Mesenchymal stem cell (in vitro differentiated cells and primary cell): ENCODE measurements at regions not wholly inside any gene's neighbourhood (a gene's known extent, or its start where the extent isn't known, plus 50 kb on each side); places are given as distances from the start of the nearest gene placed in this dataset.

Experiments used
- DNase-seq: peaks from one replicate; pipeline ENCODE4 v3.0.0-alpha.2; 2013
- H2AFZ ChIP-seq: one replicate; pipeline ENCODE4 v1.6.1; 2013; ENCODE audit warnings: low read depth, mild to moderate bottlenecking, control low read depth, inconsistent platforms, low read length, moderate library complexity
- H2AK5ac ChIP-seq: 2 replicates; pipeline ENCODE4 v1.6.1; 2013; ENCODE audit warnings: low read length, moderate library complexity, mild to moderate bottlenecking, inconsistent platforms; ENCODE audit not compliant: severe bottlenecking
- H2BK120ac ChIP-seq: one replicate; pipeline ENCODE4 v1.6.1; 2013; ENCODE audit warnings: low read depth, mild to moderate bottlenecking, inconsistent platforms, low read length, moderate library complexity
- H2BK12ac ChIP-seq, 2 experiments: one replicate each; pipeline ENCODE4 v1.6.1; 2013; ENCODE audit warnings: inconsistent platforms in 2 of 2, low read length in 2 of 2, mild to moderate bottlenecking in 2 of 2, moderate library complexity in 2 of 2, control low read depth in 1 of 2
- H2BK15ac ChIP-seq: one replicate; pipeline ENCODE4 v1.6.1; 2013; ENCODE audit warnings: mild to moderate bottlenecking, low read depth, inconsistent platforms; ENCODE audit not compliant: poor library complexity, severe bottlenecking
- H2BK5ac ChIP-seq: 2 replicates; pipeline ENCODE4 v1.6.1; 2013; ENCODE audit warnings: low read depth, mild to moderate bottlenecking, low read length, control low read depth, inconsistent platforms; ENCODE audit not compliant: poor library complexity, severe bottlenecking
- H3K14ac ChIP-seq, 2 experiments: one replicate each; pipeline ENCODE4 v1.6.1; 2013; ENCODE audit warnings: inconsistent platforms in 2 of 2, low read length in 2 of 2, control low read depth in 1 of 2, mild to moderate bottlenecking in 1 of 2, moderate library complexity in 1 of 2
- H3K18ac ChIP-seq, 2 experiments: one replicate each; pipeline ENCODE4 v1.6.1; 2013; ENCODE audit warnings: inconsistent platforms in 2 of 2, low read length in 2 of 2, control low read depth in 1 of 2, low read depth in 1 of 2, mild to moderate bottlenecking in 1 of 2
- H3K23ac ChIP-seq, 2 experiments: one replicate each; pipeline ENCODE4 v1.6.1; 2013; ENCODE audit warnings: inconsistent platforms in 2 of 2, low read length in 2 of 2, mild to moderate bottlenecking in 2 of 2, moderate library complexity in 2 of 2, control low read depth in 1 of 2
- H3K27ac ChIP-seq: 2 replicates; pipeline ENCODE4 v1.5.1; 2013; ENCODE audit warnings: mild to moderate bottlenecking, moderate library complexity, low read length, control low read depth, inconsistent platforms; ENCODE audit not compliant: poor library complexity, severe bottlenecking
- H3K27me3 ChIP-seq, 2 experiments: 2 replicates each; pipeline versions ENCODE4 v1.6.1 to v1.7.0; 2013; ENCODE audit warnings: low read length in 2 of 2, mild to moderate bottlenecking in 2 of 2, moderate library complexity in 2 of 2, control low read depth in 1 of 2, inconsistent platforms in 1 of 2; ENCODE audit not compliant: control insufficient read depth in 1 of 2, insufficient read depth in 1 of 2
- H3K36me3 ChIP-seq, 2 experiments: 2 replicates each; pipeline versions ENCODE4 v1.6.1 to v1.7.0; 2013; ENCODE audit warnings: low read length in 2 of 2, control low read depth in 1 of 2, inconsistent platforms in 1 of 2, low read depth in 1 of 2, mild to moderate bottlenecking in 1 of 2; ENCODE audit not compliant: insufficient read depth in 2 of 2, control insufficient read depth in 1 of 2
- H3K4ac ChIP-seq, 2 experiments: one replicate each; pipeline ENCODE4 v1.6.1; 2013; ENCODE audit warnings: inconsistent platforms in 2 of 2, low read length in 2 of 2, mild to moderate bottlenecking in 2 of 2, moderate library complexity in 2 of 2, control low read depth in 1 of 2, low read depth in 1 of 2
- H3K4me1 ChIP-seq: 2 replicates; pipeline ENCODE4 v1.6.1; 2013; ENCODE audit warnings: low read depth, low read length, control low read depth; ENCODE audit not compliant: control insufficient read depth, insufficient read depth
- H3K4me2 ChIP-seq: 2 replicates; pipeline ENCODE4 v1.6.1; 2013; ENCODE audit warnings: low read length, mild to moderate bottlenecking, inconsistent platforms; ENCODE audit not compliant: poor library complexity, severe bottlenecking
- H3K4me3 ChIP-seq, 2 experiments: 2 replicates each; pipeline versions ENCODE4 v1.5.1 to v1.7.0; 2013; ENCODE audit warnings: low read length in 2 of 2, mild to moderate bottlenecking in 2 of 2, control low read depth in 1 of 2, low read depth in 1 of 2; ENCODE audit not compliant: insufficient read depth in 1 of 2
- H3K79me1 ChIP-seq: replicated peaks from 2 replicates; pipeline ENCODE4 v1.6.1; 2013; ENCODE audit warnings: mild to moderate bottlenecking, control low read depth, low read length, inconsistent platforms; ENCODE audit not compliant: poor library complexity, severe bottlenecking
- H3K9ac ChIP-seq: 2 replicates; pipeline ENCODE4 v1.7.0; 2013; ENCODE audit warnings: mild to moderate bottlenecking, low read length, moderate library complexity
- H3K9me3 ChIP-seq: 2 replicates; pipeline ENCODE4 v1.7.0; 2013; ENCODE audit warnings: mild to moderate bottlenecking, low read length; ENCODE audit not compliant: control insufficient read depth
- H4K8ac ChIP-seq: one replicate; pipeline ENCODE4 v1.6.1; 2013; ENCODE audit warnings: inconsistent platforms, mild to moderate bottlenecking, low read length, moderate library complexity
- H4K91ac ChIP-seq: one replicate; pipeline ENCODE4 v1.6.1; 2013; ENCODE audit warnings: mild to moderate bottlenecking, low read length, inconsistent platforms
- WGBS: methylation state at CpG from one replicate; pipeline ENCODE4 v1.1.7; 2013; ENCODE audit warnings: mixed read lengths; 5-methylcytosine and 5-hydroxymethylcytosine counted together

- Histone ChIP-seq H3K23ac (no peak overlapping the region), H3K27ac (no peak overlapping the region), H3K4me3 (no peak overlapping the region), H3K4me2 (no peak overlapping the region), H4K8ac (no peak overlapping the region), H3K79me1 (no peaks in the 10 kb centered on the region), H3K4ac (no peak overlapping the region), H2BK5ac (no peak overlapping the region), H3K9ac (no peak overlapping the region), H2AK5ac (no peak overlapping the region), H2BK15ac (no peak overlapping the region), H3K18ac (no peak overlapping the region), H2BK120ac (no peak overlapping the region), H3K14ac (no peak overlapping the region), H3K27me3 (peaks cover 15 to 23% of the 10 kb centered on the region in 2 experiments), H2AFZ (no peak overlapping the region), H3K36me3 (no peaks in the 10 kb centered on the region), H3K9me3 (peaks cover 14% of the 10 kb centered on the region), H3K4me1 (peaks cover 3% of the 10 kb centered on the region), H2BK12ac (no peak overlapping the region), H4K91ac (no peak overlapping the region)
- DNase-seq, result no peak
- 30% methylated on average over 3 of the region's 3 CpGs for WGBS
These were observed 241.6 kb downstream of the HRH4 start for GRCh38 chr18:24702001-24702515.

- no peak overlapping the region for H2BK15ac ChIP-seq
- H3K23ac ChIP-seq, result no peak overlapping the region
- no peak overlapping the region for H4K91ac ChIP-seq
- no peak overlapping the region for H2AFZ ChIP-seq
- 84% methylated on average over 1 of the region's 1 CpG for WGBS
- no peak overlapping the region for H2BK12ac ChIP-seq
- H4K8ac ChIP-seq, result no peak overlapping the region
- H3K4ac ChIP-seq, result no peak overlapping the region
- H3K36me3 ChIP-seq, result no peaks in the 10 kb centered on the region
- H3K79me1 ChIP-seq, result no peaks in the 10 kb centered on the region
- H3K27ac ChIP-seq, result no peak overlapping the region
- no peak overlapping the region for H3K4me3 ChIP-seq
- no peak overlapping the region for H2BK5ac ChIP-seq
- no peak overlapping the region for H2BK120ac ChIP-seq
- H3K9me3 ChIP-seq, result peaks cover 14% of the 10 kb centered on the region
- no peak overlapping the region for H3K4me2 ChIP-seq
- no peak overlapping the region for H3K18ac ChIP-seq
- no peak overlapping the region for H3K14ac ChIP-seq
- no peak for DNase-seq
- peaks cover 15 to 20% of the 10 kb centered on the region in 2 experiments for H3K27me3 ChIP-seq
- H3K9ac ChIP-seq, result no peak overlapping the region
- peaks cover 3% of the 10 kb centered on the region for H3K4me1 ChIP-seq
- no peak overlapping the region for H2AK5ac ChIP-seq
These were observed 242.9 kb downstream of the HRH4 start for GRCh38 chr18:24703316-24703715.

- Histone ChIP-seq H4K8ac (no peak overlapping the region), H3K9me3 (peaks cover 14% of the 10 kb centered on the region), H2AFZ (no peak overlapping the region), H2AK5ac (no peak overlapping the region), H3K4me3 (no peak overlapping the region), H3K4me2 (no peak overlapping the region), H3K9ac (no peak overlapping the region), H4K91ac (no peak overlapping the region), H3K18ac (no peak overlapping the region), H3K79me1 (no peaks in the 10 kb centered on the region), H3K27ac (no peak overlapping the region), H3K14ac (no peak overlapping the region), H3K23ac (no peak overlapping the region), H2BK120ac (no peak overlapping the region), H3K27me3 (peaks cover 10 to 13% of the 10 kb centered on the region in 2 experiments), H2BK5ac (no peak overlapping the region), H3K4ac (no peak overlapping the region), H2BK15ac (no peak overlapping the region), H2BK12ac (no peak overlapping the region), H3K4me1 (peaks cover 3% of the 10 kb centered on the region), H3K36me3 (no peaks in the 10 kb centered on the region)
- 22% methylated on average over 5 of the region's 7 CpGs for WGBS
- peak; percentile 80 for DNase-seq
These were observed 244.7 kb downstream of the HRH4 start for GRCh38 chr18:24704946-24705630.

- no peak overlapping the region for H3K4me3 ChIP-seq
- H3K18ac ChIP-seq, result no peak overlapping the region
- no peaks in the 10 kb centered on the region for H3K36me3 ChIP-seq
- no peak overlapping the region for H2AK5ac ChIP-seq
- no peak overlapping the region for H2BK120ac ChIP-seq
- H3K14ac ChIP-seq, result no peak overlapping the region
- H3K4me2 ChIP-seq, result no peak overlapping the region
- no peak for DNase-seq
- H3K4me1 ChIP-seq, result no peaks in the 10 kb centered on the region
- H4K91ac ChIP-seq, result no peak overlapping the region
- H2BK12ac ChIP-seq, result no peak overlapping the region
- H3K27ac ChIP-seq, result no peak overlapping the region
- H2BK5ac ChIP-seq, result no peak overlapping the region
- H3K9ac ChIP-seq, result no peak overlapping the region
- H2AFZ ChIP-seq, result no peak overlapping the region
- no peaks in the 10 kb centered on the region for H3K27me3 ChIP-seq
- no peak overlapping the region for H4K8ac ChIP-seq
- H3K4ac ChIP-seq, result no peak overlapping the region
- H3K9me3 ChIP-seq, result no peaks in the 10 kb centered on the region
- H3K23ac ChIP-seq, result no peak overlapping the region
- H2BK15ac ChIP-seq, result no peak overlapping the region
- no peaks in the 10 kb centered on the region for H3K79me1 ChIP-seq
These were observed 250.0 kb downstream of the HRH4 start for GRCh38 chr18:24710474-24710873.
